HCT116 (cell line): ENCODE measurements at regions not wholly inside any gene's neighbourhood (a gene's known extent, or its start where the extent isn't known, plus 50 kb on each side); places are given as distances from the start of the nearest gene placed in this dataset.
"Not testable (repeated sequence)": the region's sequence is repeated elsewhere in the genome, so short reads cannot be mapped to it uniquely, and the experiment has no call there.

ENCODE experiments used
- ATAC-seq: fragments of 200-7000 bp; cut with Tn5 transposase; 2 replicates; pipeline ENCODE4 v1.9.1; 2020; ENCODE audit warnings: mild to moderate bottlenecking, moderate library complexity
- BruUV-seq: library from RNA; stranded (reverse); fragments of 400-500 nt; replicated peaks from 2 replicates; lab custom pipeline; 2021; lab: Mats Ljungman, UMichigan
- CTCF ChIA-PET: fragments of 300-600 bp; sonication (Branson Sonifier 250); formaldehyde crosslinking; loops from one replicate; lab custom pipeline; 2021; ENCODE audit warnings: antibody characterized with exemption; lab: Charles Lee
- POLR2A ChIA-PET: fragments of 300-600, 350-600 bp; sonication (Branson Sonifier 250); formaldehyde crosslinking; loops from one replicate; lab custom pipeline; 2021; ENCODE audit warnings: antibody characterized with exemption; lab: Charles Lee
- RAD21 ChIA-PET, 2 experiments: fragments of 300-600 bp; sonication (Branson Sonifier 250); formaldehyde crosslinking; loops; one replicate each; lab custom pipeline; 2023; ENCODE audit warnings: low total read pairs in 2 of 2; ENCODE audit not compliant: uncharacterized antibody in 2 of 2, unreplicated experiment in 2 of 2, low non-redundant PET in 1 of 2; lab: Charles Lee
- DNase-seq: peaks from one replicate; pipeline ENCODE4 v3.0.0-alpha.2; 2010; ENCODE audit warnings: low read depth, low spot score
- H2AFZ ChIP-seq: fragments of 200-600 bp; shearing (Covaris generic), sonication (generic); 2 replicates; pipeline ENCODE4 v1.6.1; 2017; ENCODE audit warnings: low read depth, mixed run types, mixed read lengths, antibody characterized with exemption, low read length; ENCODE audit not compliant: poor library complexity, severe bottlenecking
- H3K27ac ChIP-seq: 2 replicates; pipeline ENCODE4 v1.5.1; 2012; ENCODE audit warnings: low read depth, low read length
- H3K27me3 ChIP-seq: fragments of 200-600 bp; sonication (generic); 2 replicates; pipeline ENCODE4 v1.6.1; 2016; ENCODE audit warnings: mixed run types, low read length, mixed read lengths; ENCODE audit not compliant: insufficient read depth
- H3K36me3 ChIP-seq, 2 experiments: fragments of 200-500 bp in 1 of 2; fragments of 200-600 bp in 1 of 2; sonication (Bioruptor generic) in 1 of 2; sonication (generic) in 1 of 2; 2 replicates each; pipeline versions ENCODE4 v1.5.1 to v1.6.1; 2014 to 2016; ENCODE audit warnings: low read length in 2 of 2, inconsistent platforms in 1 of 2, mixed read lengths in 1 of 2, mixed run types in 1 of 2; ENCODE audit not compliant: insufficient read depth in 2 of 2, control insufficient read depth in 1 of 2
- H3K4me1 ChIP-seq, 2 experiments: fragments of 200-600 bp in 1 of 2; sonication (generic) in 1 of 2; 2 replicates each; pipeline versions ENCODE4 v1.5.1 to v1.6.1; 2012 to 2017; ENCODE audit warnings: low read length in 2 of 2, inconsistent platforms in 1 of 2, mild to moderate bottlenecking in 1 of 2, mixed read lengths in 1 of 2, mixed run types in 1 of 2, moderate library complexity in 1 of 2; ENCODE audit not compliant: insufficient read depth in 2 of 2, control insufficient read depth in 1 of 2
- H3K4me2 ChIP-seq: fragments of 200-600 bp; sonication (generic); 2 replicates; pipeline ENCODE4 v1.6.1; 2017; ENCODE audit warnings: mixed run types, low read length, mixed read lengths
- H3K4me3 ChIP-seq, 2 experiments: fragments of 200-600 bp in 1 of 2; sonication (generic) in 1 of 2; replicated peaks in 1 of 2; 2 replicates each; pipeline ENCODE4 v1.5.1; 2011 to 2016; ENCODE audit warnings: low read length in 2 of 2, control low read depth in 1 of 2, low read depth in 1 of 2, mild to moderate bottlenecking in 1 of 2, mixed read lengths in 1 of 2, mixed run types in 1 of 2
- H3K79me2 ChIP-seq: fragments of 200-600 bp; sonication (generic); 2 replicates; pipeline ENCODE4 v1.6.1; 2017; ENCODE audit warnings: mild to moderate bottlenecking, mixed run types, low read length, moderate library complexity, mixed read lengths; ENCODE audit not compliant: insufficient read depth
- H3K9ac ChIP-seq: fragments of 200-600 bp; sonication (generic); 2 replicates; pipeline ENCODE4 v1.6.1; 2016; ENCODE audit warnings: low read length, mixed read lengths
- H3K9me2 ChIP-seq: fragments of 200-600 bp; sonication (generic), shearing (Covaris generic); 2 replicates; pipeline ENCODE4 v1.6.1; 2017; ENCODE audit warnings: mixed run types, mild to moderate bottlenecking, moderate library complexity; ENCODE audit not compliant: insufficient read depth
- H3K9me3 ChIP-seq, 2 experiments: fragments of 200-500 bp in 1 of 2; fragments of 200-600 bp in 1 of 2; sonication (Bioruptor generic) in 1 of 2; sonication (generic) in 1 of 2; 2 replicates each; pipeline ENCODE4 v1.6.1; 2014 to 2017; ENCODE audit warnings: low read length in 2 of 2, mixed read lengths in 2 of 2, inconsistent platforms in 1 of 2, low read depth in 1 of 2, mild to moderate bottlenecking in 1 of 2, mixed run types in 1 of 2, moderate library complexity in 1 of 2; ENCODE audit not compliant: control insufficient read depth in 1 of 2, insufficient read depth in 1 of 2
- H4K20me1 ChIP-seq: fragments of 200-600 bp; sonication (generic), shearing (Covaris generic); 2 replicates; pipeline ENCODE4 v1.6.1; 2017; ENCODE audit warnings: mixed run types, mild to moderate bottlenecking, moderate library complexity; ENCODE audit not compliant: insufficient read depth
- CEBPB ChIP-seq: IDR thresholded peaks from 2 replicates; pipeline ENCODE4 v1.6.1; 2012; ENCODE audit warnings: low read depth
- EGR1 ChIP-seq: IDR thresholded peaks from 2 replicates; pipeline ENCODE4 v1.6.1; 2012; ENCODE audit warnings: low read depth
- FOSL1 ChIP-seq: IDR thresholded peaks from 2 replicates; pipeline ENCODE4 v1.6.1; 2012; ENCODE audit warnings: low read depth
- JUND ChIP-seq: IDR thresholded peaks from 2 replicates; pipeline ENCODE4 v1.6.1; 2012
- POLR2A ChIP-seq: IDR thresholded peaks from 2 replicates; pipeline ENCODE4 v1.7.0; 2011; ENCODE audit warnings: borderline replicate concordance; ENCODE audit not compliant: insufficient read depth, insufficient read length; ENCODE audit errors: extremely low read depth
- RAD21 ChIP-seq: IDR thresholded peaks from 2 replicates; pipeline ENCODE4 v1.6.1; 2012; ENCODE audit warnings: low read depth, mild to moderate bottlenecking
- SP1 ChIP-seq: IDR thresholded peaks from 2 replicates; pipeline ENCODE4 v1.6.1; 2012; ENCODE audit warnings: low read depth
- SRF ChIP-seq: IDR thresholded peaks from 2 replicates; pipeline ENCODE4 v1.6.1; 2012; ENCODE audit warnings: low read depth
- ZNF274 ChIP-seq: fragments of 200-500 bp; sonication (Bioruptor generic); IDR thresholded peaks from 2 replicates; pipeline ENCODE4 v1.6.1; 2014; ENCODE audit warnings: mild to moderate bottlenecking, low read depth, low read length, inconsistent platforms
- intact Hi-C: fragments of 100-400 bp; cut with micrococcal nuclease; formaldehyde crosslinking; loops from 2 replicates; pipeline ENCODE4 v1.10.0; 2022
- TF ChIP-seq, protein P1 (sequence below): IDR thresholded peaks from 2 replicates; pipeline ENCODE4 v1.6.1; 2012
- TF ChIP-seq, protein P2 (sequence below), 3 experiments: fragments of 200-600 bp in 1 of 3; sonication (generic) in 1 of 3; IDR thresholded peaks in 2 of 3; conservative IDR thresholded peaks in 1 of 3; 2 replicates each; pipeline ENCODE4 v1.5.1; 2012 to 2017; ENCODE audit warnings: low read depth in 2 of 3, low read length in 2 of 3, antibody characterized with exemption in 1 of 3, borderline replicate concordance in 1 of 3, control low read depth in 1 of 3, mild to moderate bottlenecking in 1 of 3, mixed read lengths in 1 of 3, mixed run types in 1 of 3, moderate library complexity in 1 of 3; ENCODE audit not compliant: insufficient read depth in 1 of 3

DNA sequence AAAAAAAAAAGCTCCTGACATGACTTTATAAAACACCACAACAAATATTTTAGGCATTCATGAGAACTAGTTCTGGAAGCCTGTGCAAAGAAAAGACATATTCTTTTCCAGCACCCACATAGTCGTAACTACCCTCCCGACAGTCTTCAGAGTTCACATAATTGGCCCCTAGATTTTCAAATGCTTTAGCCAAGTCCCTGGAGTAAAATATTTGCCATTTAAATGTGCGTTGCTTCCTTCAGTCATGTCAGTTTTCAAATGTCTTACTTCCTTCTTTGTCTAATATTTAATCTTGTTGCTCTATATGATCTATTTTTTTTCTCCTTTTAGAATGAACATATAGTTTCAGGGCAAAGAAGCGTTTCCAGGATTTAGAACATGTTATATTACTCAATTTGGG, 66.8 kb upstream of the KRAS start:
- ChIA-PET CTCF (no interaction called here), RAD21 (no interaction called here), POLR2A (no interaction called here)
- no peaks in the 10 kb centered on the region for H4K20me1 ChIP-seq
- no peak overlapping the region for H3K4me3 ChIP-seq
- H2AFZ ChIP-seq, result no peak overlapping the region
- H3K27me3 ChIP-seq, result no peaks in the 10 kb centered on the region
- DNase-seq (no peak), ATAC-seq (no peak)
- TF ChIP-seq SRF (no peak), FOSL1 (no peak), RAD21 (no peak), POLR2A (no peak), EGR1 (no peak), JUND (no peak), CEBPB (no peak), SP1 (no peak)
- TF ChIP-seq, protein P1, sequence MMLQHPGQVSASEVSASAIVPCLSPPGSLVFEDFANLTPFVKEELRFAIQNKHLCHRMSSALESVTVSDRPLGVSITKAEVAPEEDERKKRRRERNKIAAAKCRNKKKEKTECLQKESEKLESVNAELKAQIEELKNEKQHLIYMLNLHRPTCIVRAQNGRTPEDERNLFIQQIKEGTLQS, result no peak
- H3K9me3 ChIP-seq, result no peaks in the 10 kb centered on the region
- BruUV-seq, result no TSS peak
- no peaks in the 10 kb centered on the region for H3K9me2 ChIP-seq
- H3K4me1 ChIP-seq, result no peaks in the 10 kb centered on the region
- no peak overlapping the region for H3K27ac ChIP-seq
- no peaks in the 10 kb centered on the region for H3K36me3 ChIP-seq
- no peak overlapping the region for H3K4me2 ChIP-seq
- H3K9ac ChIP-seq, result no peak overlapping the region
- no peaks in the 10 kb centered on the region for H3K79me2 ChIP-seq
- intact Hi-C loops, result no loop called here

DNA sequence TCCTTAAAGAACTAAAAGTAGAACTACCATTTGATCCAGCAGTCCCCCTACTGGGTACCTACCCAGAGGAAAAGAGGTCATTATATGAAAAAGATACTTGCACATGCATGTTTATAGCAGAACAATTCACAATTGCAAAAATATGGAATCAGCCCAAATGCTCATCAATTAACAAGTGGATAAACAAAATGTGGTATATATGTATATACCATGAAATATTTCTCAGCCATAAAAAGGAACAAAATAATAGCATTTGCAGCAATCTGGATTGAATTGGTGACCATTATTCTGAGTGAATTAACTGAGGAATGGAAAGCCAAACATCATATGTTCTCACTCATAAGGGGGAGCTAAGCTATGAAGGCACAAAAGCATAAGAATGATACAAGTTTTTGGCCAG, 64.7 kb upstream of the KRAS start:
- no peak for ATAC-seq
- POLR2A ChIA-PET, result no interaction called here
- no peaks in the 10 kb centered on the region for H3K27me3 ChIP-seq
- H4K20me1 ChIP-seq, result no peaks in the 10 kb centered on the region
- H3K36me3 ChIP-seq, result no peaks in the 10 kb centered on the region
- no peaks in the 10 kb centered on the region for H3K79me2 ChIP-seq
- no peak overlapping the region for H3K9ac ChIP-seq
- RAD21 ChIA-PET, result no interaction called here
- H2AFZ ChIP-seq, result no peak overlapping the region
- no peak for DNase-seq
- H3K4me1 ChIP-seq, result no peaks in the 10 kb centered on the region
- no peaks in the 10 kb centered on the region for H3K9me3 ChIP-seq
- TF ChIP-seq, protein P2, sequence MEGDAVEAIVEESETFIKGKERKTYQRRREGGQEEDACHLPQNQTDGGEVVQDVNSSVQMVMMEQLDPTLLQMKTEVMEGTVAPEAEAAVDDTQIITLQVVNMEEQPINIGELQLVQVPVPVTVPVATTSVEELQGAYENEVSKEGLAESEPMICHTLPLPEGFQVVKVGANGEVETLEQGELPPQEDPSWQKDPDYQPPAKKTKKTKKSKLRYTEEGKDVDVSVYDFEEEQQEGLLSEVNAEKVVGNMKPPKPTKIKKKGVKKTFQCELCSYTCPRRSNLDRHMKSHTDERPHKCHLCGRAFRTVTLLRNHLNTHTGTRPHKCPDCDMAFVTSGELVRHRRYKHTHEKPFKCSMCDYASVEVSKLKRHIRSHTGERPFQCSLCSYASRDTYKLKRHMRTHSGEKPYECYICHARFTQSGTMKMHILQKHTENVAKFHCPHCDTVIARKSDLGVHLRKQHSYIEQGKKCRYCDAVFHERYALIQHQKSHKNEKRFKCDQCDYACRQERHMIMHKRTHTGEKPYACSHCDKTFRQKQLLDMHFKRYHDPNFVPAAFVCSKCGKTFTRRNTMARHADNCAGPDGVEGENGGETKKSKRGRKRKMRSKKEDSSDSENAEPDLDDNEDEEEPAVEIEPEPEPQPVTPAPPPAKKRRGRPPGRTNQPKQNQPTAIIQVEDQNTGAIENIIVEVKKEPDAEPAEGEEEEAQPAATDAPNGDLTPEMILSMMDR (IDR thresholded peaks at IDR 0.05 in 2 of 3, conservative IDR thresholded peaks at IDR 0.05 in 1 of 3; ENCODE audit: borderline replicate concordance in 1 of 3, insufficient read depth in 1 of 3, low read depth in 2 of 3, low read length in 2 of 3), result no peak
- TF ChIP-seq ZNF274, result no peak
- no peaks in the 10 kb centered on the region for H3K9me2 ChIP-seq
- intact Hi-C loops, result no loop called here
- H3K27ac ChIP-seq, result no peak overlapping the region
- no TSS peak for BruUV-seq
- CTCF ChIA-PET, result no interaction called here
- H3K4me3 ChIP-seq, result no peak overlapping the region
- no peak overlapping the region for H3K4me2 ChIP-seq

DNA sequence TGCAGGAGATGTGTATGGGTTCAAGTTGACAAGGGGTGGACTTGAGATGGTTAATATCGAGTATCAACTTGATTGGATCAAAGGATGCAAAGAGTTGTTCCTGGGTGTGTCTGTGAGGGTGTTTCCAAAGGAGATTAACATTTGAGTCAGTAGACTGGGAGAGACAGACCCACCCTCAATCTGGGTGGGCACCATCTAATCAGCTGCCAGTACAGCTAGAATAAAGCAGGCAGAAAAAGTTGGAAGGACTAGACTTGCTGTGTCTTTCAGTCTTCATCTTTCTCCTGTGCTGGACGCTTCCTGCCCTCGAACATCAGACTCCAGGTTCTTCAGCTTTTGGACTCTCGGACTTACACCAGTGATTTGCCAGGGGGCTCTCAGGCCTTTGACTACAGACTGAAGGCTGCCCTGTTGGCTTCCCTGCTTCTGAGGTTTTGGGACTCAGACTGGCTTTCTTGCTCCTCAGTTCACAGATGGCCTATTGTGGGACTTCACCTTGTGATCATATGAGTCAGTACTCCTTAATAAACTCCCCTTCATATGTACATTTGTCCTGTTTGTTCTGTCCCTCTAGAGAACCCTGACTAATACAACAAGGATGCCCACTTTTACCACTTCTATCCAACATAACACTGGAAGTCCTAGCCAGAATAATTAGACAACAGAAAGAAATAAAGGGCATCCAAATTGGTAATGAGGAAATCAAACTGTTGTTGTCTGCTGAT, 62.7 kb upstream of the KRAS start:
- BruUV-seq, CTCF ChIA-PET, DNase-seq, H3K4me3 ChIP-seq, POLR2A ChIA-PET, H4K20me1 ChIP-seq, H3K27ac ChIP-seq, ATAC-seq, RAD21 ChIA-PET, H3K9me3 ChIP-seq, H3K36me3 ChIP-seq, H3K4me1 ChIP-seq, H3K79me2 ChIP-seq, H3K9ac ChIP-seq, H3K27me3 ChIP-seq, H3K4me2 ChIP-seq, intact Hi-C loops, H2AFZ ChIP-seq, H3K9me2 ChIP-seq: not testable (repeated sequence)
